ENCODE measurements at regions not wholly inside any gene's neighbourhood (a gene's known extent, or its start where the extent isn't known, plus 50 kb on each side); places are given as distances from the start of the nearest gene placed in this dataset.

- no peak for DNase-seq (ENCODE audit: extremely low read depth, insufficient read length)
- H3K27me3 ChIP-seq (replicated peaks; ENCODE audit: control insufficient read depth, insufficient read depth, low read length), result no peaks in the 10 kb centered on the region
These were observed 1075.9 kb downstream of the BRD1 start for GRCh38 chr22:48751539-48752437.

GRCh38 chr22:48750826-48751440 lies 1076.7 kb downstream of the BRD1 start:
- DNase-seq (ENCODE audit: extremely low read depth, insufficient read length), result no peak

More at GRCh38 chr22:48751539-48752437, 1075.9 kb downstream of the BRD1 start:
- no peak overlapping the region for H3K4me3 ChIP-seq (replicated peaks; ENCODE audit: low read depth, low read length)
- no peaks in the 10 kb centered on the region for H3K36me3 ChIP-seq (ENCODE audit: control insufficient read depth, insufficient read depth, low read length)
- TF ChIP-seq, protein P1, sequence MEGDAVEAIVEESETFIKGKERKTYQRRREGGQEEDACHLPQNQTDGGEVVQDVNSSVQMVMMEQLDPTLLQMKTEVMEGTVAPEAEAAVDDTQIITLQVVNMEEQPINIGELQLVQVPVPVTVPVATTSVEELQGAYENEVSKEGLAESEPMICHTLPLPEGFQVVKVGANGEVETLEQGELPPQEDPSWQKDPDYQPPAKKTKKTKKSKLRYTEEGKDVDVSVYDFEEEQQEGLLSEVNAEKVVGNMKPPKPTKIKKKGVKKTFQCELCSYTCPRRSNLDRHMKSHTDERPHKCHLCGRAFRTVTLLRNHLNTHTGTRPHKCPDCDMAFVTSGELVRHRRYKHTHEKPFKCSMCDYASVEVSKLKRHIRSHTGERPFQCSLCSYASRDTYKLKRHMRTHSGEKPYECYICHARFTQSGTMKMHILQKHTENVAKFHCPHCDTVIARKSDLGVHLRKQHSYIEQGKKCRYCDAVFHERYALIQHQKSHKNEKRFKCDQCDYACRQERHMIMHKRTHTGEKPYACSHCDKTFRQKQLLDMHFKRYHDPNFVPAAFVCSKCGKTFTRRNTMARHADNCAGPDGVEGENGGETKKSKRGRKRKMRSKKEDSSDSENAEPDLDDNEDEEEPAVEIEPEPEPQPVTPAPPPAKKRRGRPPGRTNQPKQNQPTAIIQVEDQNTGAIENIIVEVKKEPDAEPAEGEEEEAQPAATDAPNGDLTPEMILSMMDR (IDR thresholded peaks at IDR 0.05; ENCODE audit: insufficient read depth, low read length, poor library complexity, severe bottlenecking), result no peak

GRCh38 chr22:48750282-48750681 lies 1077.4 kb downstream of the BRD1 start:
- Histone ChIP-seq H3K4me3 (replicated peaks; ENCODE audit: low read depth, low read length) (no peak overlapping the region), H3K27me3 (replicated peaks; ENCODE audit: control insufficient read depth, insufficient read depth, low read length) (no peaks in the 10 kb centered on the region), H3K36me3 (ENCODE audit: control insufficient read depth, insufficient read depth, low read length) (no peaks in the 10 kb centered on the region)
- no peak for DNase-seq (ENCODE audit: extremely low read depth, insufficient read length)
- TF ChIP-seq, protein P1 (IDR thresholded peaks at IDR 0.05; ENCODE audit: insufficient read depth, low read length, poor library complexity, severe bottlenecking), result no peak

More at GRCh38 chr22:48750826-48751440, 1076.7 kb downstream of the BRD1 start:
- Histone ChIP-seq H3K36me3 (ENCODE audit: control insufficient read depth, insufficient read depth, low read length) (no peaks in the 10 kb centered on the region), H3K27me3 (replicated peaks; ENCODE audit: control insufficient read depth, insufficient read depth, low read length) (no peaks in the 10 kb centered on the region), H3K4me3 (replicated peaks; ENCODE audit: low read depth, low read length) (no peak overlapping the region)
- TF ChIP-seq, protein P1 (IDR thresholded peaks at IDR 0.05; ENCODE audit: insufficient read depth, low read length, poor library complexity, severe bottlenecking), result no peak

DNA sequence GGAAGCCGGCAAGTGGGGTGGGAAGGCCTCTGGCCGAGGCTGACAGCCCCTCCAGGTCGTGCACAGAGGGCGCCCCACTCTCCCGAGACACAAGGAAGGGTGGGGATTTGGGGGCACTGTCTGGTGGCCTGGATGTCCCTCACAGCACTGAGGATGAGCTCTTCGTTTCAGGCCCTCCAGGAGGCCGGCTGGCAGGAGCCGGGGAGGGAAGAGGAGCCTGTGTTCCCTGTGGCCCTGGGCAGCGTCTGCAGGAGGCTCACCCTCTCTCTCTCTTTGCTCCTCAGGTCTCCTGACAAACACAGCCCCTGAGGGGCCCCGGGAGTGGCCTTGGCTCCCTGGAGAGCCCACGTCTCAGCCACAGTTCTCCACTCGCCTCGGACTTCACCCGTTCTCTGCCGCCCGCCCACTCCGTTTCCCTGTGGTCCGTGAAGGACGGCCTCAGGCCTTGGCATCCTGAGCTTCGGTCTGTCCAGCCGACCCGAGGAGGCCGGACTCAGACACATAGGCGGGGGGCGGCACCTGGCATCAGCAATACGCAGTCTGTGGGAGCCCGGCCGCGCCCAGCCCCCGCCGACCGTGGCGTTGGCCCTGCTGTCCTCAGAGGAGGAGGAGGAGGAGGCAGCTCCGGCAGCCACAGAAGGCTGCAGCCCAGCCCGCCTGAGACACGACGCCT lies 1078.0 kb downstream of the BRD1 start:
- DNase-seq (ENCODE audit: extremely low read depth, insufficient read length), result no peak
- Histone ChIP-seq H3K4me3 (replicated peaks; ENCODE audit: low read depth, low read length) (no peak overlapping the region), H3K27me3 (replicated peaks; ENCODE audit: control insufficient read depth, insufficient read depth, low read length) (no peaks in the 10 kb centered on the region), H3K36me3 (ENCODE audit: control insufficient read depth, insufficient read depth, low read length) (no peaks in the 10 kb centered on the region)
- TF ChIP-seq, protein P1 (IDR thresholded peaks at IDR 0.05; ENCODE audit: insufficient read depth, low read length, poor library complexity, severe bottlenecking), result no peak

DNA sequence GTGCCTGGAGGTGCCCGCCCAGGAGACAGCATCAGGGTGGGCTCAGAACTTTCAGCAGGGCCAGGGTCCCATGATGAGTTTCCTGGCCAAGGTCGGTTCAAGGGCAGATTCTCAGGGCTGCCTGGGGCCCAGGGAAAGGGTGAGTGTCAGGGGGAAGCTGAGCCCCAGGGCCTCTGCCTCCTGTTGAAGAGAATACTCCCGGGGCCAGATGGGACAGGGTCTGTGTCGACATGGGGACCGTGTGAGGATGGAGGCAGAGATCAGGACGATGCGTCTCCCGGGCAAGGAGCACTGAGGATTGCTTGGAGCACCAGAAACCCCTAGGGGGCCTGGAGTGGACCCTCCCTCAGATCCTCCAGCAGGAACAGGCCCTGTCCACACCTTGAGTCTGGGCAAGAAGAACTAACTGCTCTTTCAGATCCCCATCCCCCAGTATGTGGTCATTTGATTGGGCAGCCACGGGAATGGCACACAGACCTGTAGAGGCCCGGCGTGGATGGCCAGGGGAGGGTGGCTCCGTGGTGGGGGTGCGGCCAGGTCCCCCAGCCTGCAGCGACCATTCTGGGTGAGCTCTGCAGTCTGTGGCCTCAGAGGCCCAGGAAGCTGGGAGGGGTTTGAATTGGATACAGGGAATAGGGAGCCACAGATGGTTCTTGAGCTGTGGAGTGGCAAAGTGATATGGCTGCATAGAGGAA lies 1078.7 kb downstream of the BRD1 start:
- H3K36me3 ChIP-seq (ENCODE audit: control insufficient read depth, insufficient read depth, low read length), result no peaks in the 10 kb centered on the region
- H3K4me3 ChIP-seq (replicated peaks; ENCODE audit: low read depth, low read length), result no peak overlapping the region
- TF ChIP-seq, protein P1 (IDR thresholded peaks at IDR 0.05; ENCODE audit: insufficient read depth, low read length, poor library complexity, severe bottlenecking), result no peak
- H3K27me3 ChIP-seq (replicated peaks; ENCODE audit: control insufficient read depth, insufficient read depth, low read length), result no peaks in the 10 kb centered on the region
- no peak for DNase-seq (ENCODE audit: extremely low read depth, insufficient read length)
